ENCODE measurements at regions not wholly inside any gene's neighbourhood (a gene's known extent, or its start where the extent isn't known, plus 50 kb on each side); places are given as distances from the start of the nearest gene placed in this dataset.

GRCh38 chr19:14277608-14278007 is 71.6 kb upstream of the ADGRL1 start:
- H3K9me3 ChIP-seq (ENCODE audit: insufficient read depth in 2 of 2, low read depth in 1 of 2, low read length in 1 of 2), result peaks cover 0 to 8% of the 10 kb centered on the region in 2 experiments; a peak in 3 of 4 replicates
- no peak overlapping the region for H3K4me3 ChIP-seq (ENCODE audit: extremely low read depth in 1 of 4, insufficient read depth in 2 of 4, low read depth in 3 of 4, low read length in 4 of 4)
- H4K8ac ChIP-seq (ENCODE audit: extremely low read depth, insufficient read depth, low read length), result no peak overlapping the region
- H3K23ac ChIP-seq (ENCODE audit: insufficient read length), result no peak overlapping the region
- no peak overlapping the region for H3K14ac ChIP-seq (ENCODE audit: insufficient read length)
- FAIRE-seq (no peak), DNase-seq (ENCODE audit: low read depth in 1 of 2, low spot score in 2 of 2) (no peak)
- H2BK120ac ChIP-seq (replicated peaks; ENCODE audit: low read depth, low read length), result no peak overlapping the region
- no peak overlapping the region for H2BK20ac ChIP-seq (ENCODE audit: low read length)
- 0 out of 8 replicates have a peak, but pooled peaks cover 0 to 4% (median 0%) of the 10 kb centered on the region in 4 experiments for H3K36me3 ChIP-seq (ENCODE audit: control insufficient read depth in 2 of 4, insufficient read depth in 4 of 4, low read length in 3 of 4)
- H3K27me3 ChIP-seq (replicated peaks in 1 of 4; ENCODE audit: control insufficient read depth in 3 of 4, extremely low read depth in 1 of 4, insufficient read depth in 3 of 4, low read length in 3 of 4), result no peaks in the 10 kb centered on the region; a peak in 1 of 7 replicates
- no peak overlapping the region; the same call in 1 of the 2 replicates for H2BK15ac ChIP-seq (ENCODE audit: low read length)
- H3K4me2 ChIP-seq (ENCODE audit: insufficient read depth in 1 of 2, low read depth in 2 of 2, low read length in 2 of 2), result no peak overlapping the region
- no peaks in the 10 kb centered on the region for H3K4me1 ChIP-seq (replicated peaks in 1 of 4; ENCODE audit: control insufficient read depth in 3 of 4, insufficient read depth in 4 of 4, low read length in 3 of 4)
- no peak overlapping the region for H4K5ac ChIP-seq (ENCODE audit: insufficient read length, low read depth, low read length)
- H4K20me1 ChIP-seq (replicated peaks in 1 of 2; ENCODE audit: control insufficient read depth in 1 of 2, insufficient read depth in 2 of 2, low read length in 2 of 2), result no peaks in the 10 kb centered on the region
- H3K18ac ChIP-seq (ENCODE audit: extremely low read depth, low read length), result no peak overlapping the region
- no peaks in the 10 kb centered on the region for H3K79me2 ChIP-seq (ENCODE audit: control insufficient read depth in 1 of 2, insufficient read depth in 2 of 2, low read length in 2 of 2)
- H4K91ac ChIP-seq (replicated peaks; ENCODE audit: insufficient read length, low read length), result no peak overlapping the region
- no peaks in the 10 kb centered on the region; the same call in 1 of the 2 replicates for H3K23me2 ChIP-seq (ENCODE audit: low read depth, low read length)
- ChIA-PET CTCF (ENCODE audit: partially characterized antibody) (interaction anchor here (0.8 to 2.0 kb wide), 5 partner anchors 9 to 60 kb away, joined by 3 to 7 read pairs (median 5); no protein-coding TSS in a partner anchor), POLR2A (ENCODE audit: partially characterized antibody) (interaction anchor here (0.6 to 1.2 kb wide), 3 partner anchors 8 to 50 kb away, joined by 3 to 5 read pairs (median 4); no protein-coding TSS in a partner anchor)
- no peak overlapping the region for H2BK12ac ChIP-seq (ENCODE audit: low read depth, low read length)
- H2AK5ac ChIP-seq (ENCODE audit: low read depth, low read length), result no peak overlapping the region
- H3K56ac ChIP-seq (replicated peaks; ENCODE audit: insufficient read length, low read depth, low read length), result no peak overlapping the region
- no peak overlapping the region for H3K9ac ChIP-seq (replicated peaks in 1 of 4; ENCODE audit: extremely low read depth in 1 of 4, low read depth in 3 of 4, low read length in 3 of 4)
- WGBS, 2 experiments (ENCODE audit: extremely low coverage in 1 of 2, insufficient coverage in 1 of 2, insufficient read length in 1 of 2, insufficient replicate concordance in 2 of 2, low coverage in 1 of 2, low lambda C conversion rate in 2 of 2, missing lambda C conversion rate in 1 of 2), result 97% methylated on average over 17 of the region's 32 CpGs; no CpG with 5 or more reads in 1 of the 2 experiments
- no peak overlapping the region for H3K27ac ChIP-seq (ENCODE audit: low read depth, low read length)
- TF ChIP-seq PHF8 (conservative IDR thresholded peaks at IDR 0.05; ENCODE audit: low read depth, low read length) (no peak), RAD21 (IDR thresholded peaks at IDR 0.05 in 1 of 2, conservative IDR thresholded peaks at IDR 0.05 in 1 of 2; ENCODE audit: low read depth in 2 of 2, low read length in 2 of 2) (peak; percentile 4 to 22; a peak in 2 of 4 replicates)
- no peak overlapping the region for H2BK5ac ChIP-seq (ENCODE audit: low read depth, low read length)
- H2AFZ ChIP-seq (ENCODE audit: low read length), result no peak overlapping the region
- no peaks in the 10 kb centered on the region for H3K79me1 ChIP-seq (ENCODE audit: low read depth, low read length)
- H3K4ac ChIP-seq (replicated peaks; ENCODE audit: insufficient read length, low read depth, low read length), result no peak overlapping the region

All from H1 (cell line).